Right lobe of liver (tissue), 6 donors: ENCODE measurements at regions not wholly inside any gene's neighbourhood (a gene's known extent, or its start where the extent isn't known, plus 50 kb on each side); places are given as distances from the start of the nearest gene placed in this dataset.

Source experiments
- ATAC-seq, 4 donors: fragments of 200-7000 bp; cut with Tn5 transposase; one replicate each; pipeline ENCODE4 v1.9.1; 2020; ENCODE audit warnings: mild to moderate bottlenecking in 4 of 4, moderate library complexity in 4 of 4
- DNase-seq, 3 donors: peaks; one replicate each; pipeline ENCODE4 v3.0.0-alpha.2; 2020
- H3K27ac ChIP-seq, 3 donors: fragments of 200-600 bp; one replicate each; pipeline ENCODE4 v1.8.0; 2022
- H3K27me3 ChIP-seq, 2 donors: fragments of 200-600 bp; one replicate each; pipeline ENCODE4 v1.8.0; 2022
- H3K36me3 ChIP-seq, 4 donors: fragments of 200-600 bp; sonication (generic) in 1 of 4; one replicate each; pipeline versions ENCODE4 v1.5.1 to v1.8.0; 2017 to 2022; ENCODE audit warnings: control low read depth in 1 of 4
- H3K4me1 ChIP-seq, 4 donors: fragments of 200-600 bp; sonication (generic) in 1 of 4; one replicate each; pipeline versions ENCODE4 v1.5.1 to v1.8.0; 2017 to 2022; ENCODE audit warnings: control low read depth in 1 of 4
- H3K4me3 ChIP-seq, 3 donors: fragments of 200-600 bp; one replicate each; pipeline ENCODE4 v1.8.0; 2022
- H3K9me3 ChIP-seq, 4 donors: fragments of 200-600 bp; sonication (generic) in 1 of 4; one replicate each; pipeline versions ENCODE4 v1.5.1 to v1.8.0; 2017 to 2022; ENCODE audit warnings: control low read depth in 1 of 4
- POLR2A ChIP-seq: fragments of 450-650 bp; IDR thresholded peaks from one replicate; pipeline ENCODE4 v1.6.1; 2017; ENCODE audit warnings: antibody characterized with exemption, mild to moderate bottlenecking
- WGBS: methylation state at CpG from one replicate; pipeline ENCODE4 v1.1.6; 2018; ENCODE audit warnings: low coverage, low lambda C conversion rate; ENCODE audit not compliant: insufficient coverage; ENCODE audit errors: missing lambda C conversion rate; 5-methylcytosine and 5-hydroxymethylcytosine counted together
- intact Hi-C, 2 donors: fragments of 100-400 bp; cut with DNase I; formaldehyde crosslinking; loops; one replicate each; pipeline versions ENCODE4 v1.11.2 to v1.14.1; 2022
- TF ChIP-seq, protein P1 (sequence below), 4 donors: fragments of 200-600 bp in 3 of 4; fragments of 450-650 bp in 1 of 4; IDR thresholded peaks; one replicate each; pipeline versions ENCODE4 v1.5.1 to v1.8.0; 2016 to 2022; ENCODE audit warnings: antibody characterized with exemption in 4 of 4, mild to moderate bottlenecking in 2 of 4
- donor health status: DM: no; HTN: yes; CAD: no.
- donor health status: DM: no; HTN: no; CAD: no.
- donor health status: DM: no; HTN: no; CAD: no.
- donor health status: DM: no; HTN: yes; CAD: no.
- donor health status: DM: no; HTN: yes; CAD: no.

DNA sequence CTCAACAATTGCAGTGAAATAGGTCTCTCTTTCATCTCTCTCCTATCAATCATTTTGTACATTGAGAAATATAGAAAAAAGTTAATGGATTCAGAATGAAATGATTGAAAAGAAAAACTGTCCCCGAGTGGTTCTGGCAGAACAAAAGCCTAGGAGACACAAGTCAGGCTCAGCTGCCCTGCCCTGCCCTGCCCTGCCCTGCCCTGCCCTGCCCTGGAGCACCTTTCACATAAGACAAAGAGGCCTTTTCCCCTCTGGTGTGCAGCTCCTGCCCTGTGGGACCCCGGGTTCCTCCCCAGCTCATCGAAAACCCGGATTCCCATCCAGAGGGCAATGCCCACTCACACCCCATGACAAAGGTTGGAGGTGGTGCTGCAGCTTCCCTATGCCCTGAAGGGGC, 94.7 kb downstream of the TEX26 start:
- Histone ChIP-seq H3K36me3 (no peaks in the 10 kb centered on the region), H3K4me1 (no peaks in the 10 kb centered on the region), H3K27me3 (no peaks in the 10 kb centered on the region), H3K9me3 (no peaks in the 10 kb centered on the region), H3K27ac (no peak overlapping the region), H3K4me3 (no peak overlapping the region)
- TF ChIP-seq POLR2A: no peak
- TF ChIP-seq, protein P1, sequence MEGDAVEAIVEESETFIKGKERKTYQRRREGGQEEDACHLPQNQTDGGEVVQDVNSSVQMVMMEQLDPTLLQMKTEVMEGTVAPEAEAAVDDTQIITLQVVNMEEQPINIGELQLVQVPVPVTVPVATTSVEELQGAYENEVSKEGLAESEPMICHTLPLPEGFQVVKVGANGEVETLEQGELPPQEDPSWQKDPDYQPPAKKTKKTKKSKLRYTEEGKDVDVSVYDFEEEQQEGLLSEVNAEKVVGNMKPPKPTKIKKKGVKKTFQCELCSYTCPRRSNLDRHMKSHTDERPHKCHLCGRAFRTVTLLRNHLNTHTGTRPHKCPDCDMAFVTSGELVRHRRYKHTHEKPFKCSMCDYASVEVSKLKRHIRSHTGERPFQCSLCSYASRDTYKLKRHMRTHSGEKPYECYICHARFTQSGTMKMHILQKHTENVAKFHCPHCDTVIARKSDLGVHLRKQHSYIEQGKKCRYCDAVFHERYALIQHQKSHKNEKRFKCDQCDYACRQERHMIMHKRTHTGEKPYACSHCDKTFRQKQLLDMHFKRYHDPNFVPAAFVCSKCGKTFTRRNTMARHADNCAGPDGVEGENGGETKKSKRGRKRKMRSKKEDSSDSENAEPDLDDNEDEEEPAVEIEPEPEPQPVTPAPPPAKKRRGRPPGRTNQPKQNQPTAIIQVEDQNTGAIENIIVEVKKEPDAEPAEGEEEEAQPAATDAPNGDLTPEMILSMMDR (IDR thresholded peaks at IDR 0.05): no peak
- ATAC-seq: no peak
- 70% methylated on average over 3 of the region's 4 CpGs for WGBS
- no peak for DNase-seq
- intact Hi-C loops: no loop called here
